ENCODE measurements at regions not wholly inside any gene's neighbourhood (a gene's known extent, or its start where the extent isn't known, plus 50 kb on each side); places are given as distances from the start of the nearest gene placed in this dataset.

DNA sequence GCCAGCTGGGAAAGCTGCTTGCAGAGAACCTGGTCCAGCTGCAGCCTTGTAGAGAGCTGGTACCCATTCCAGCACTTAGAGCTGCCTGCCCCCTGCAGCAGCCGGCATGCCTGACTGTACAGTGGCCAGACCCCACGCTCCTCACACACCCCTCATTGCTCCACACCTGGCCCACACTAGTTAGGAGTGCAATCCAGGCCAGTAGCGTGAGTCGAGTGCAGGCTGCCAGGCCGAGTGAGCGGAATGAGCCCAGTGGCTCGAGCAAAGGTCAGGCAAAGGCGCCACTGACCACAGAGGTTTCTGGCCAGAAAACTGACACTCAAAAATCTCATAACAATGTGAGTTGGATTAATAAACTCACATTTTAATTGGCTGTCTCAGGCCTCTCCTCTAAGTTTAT is 921.7 kb upstream of the KCND2 start:
- TF ChIP-seq, protein P1, sequence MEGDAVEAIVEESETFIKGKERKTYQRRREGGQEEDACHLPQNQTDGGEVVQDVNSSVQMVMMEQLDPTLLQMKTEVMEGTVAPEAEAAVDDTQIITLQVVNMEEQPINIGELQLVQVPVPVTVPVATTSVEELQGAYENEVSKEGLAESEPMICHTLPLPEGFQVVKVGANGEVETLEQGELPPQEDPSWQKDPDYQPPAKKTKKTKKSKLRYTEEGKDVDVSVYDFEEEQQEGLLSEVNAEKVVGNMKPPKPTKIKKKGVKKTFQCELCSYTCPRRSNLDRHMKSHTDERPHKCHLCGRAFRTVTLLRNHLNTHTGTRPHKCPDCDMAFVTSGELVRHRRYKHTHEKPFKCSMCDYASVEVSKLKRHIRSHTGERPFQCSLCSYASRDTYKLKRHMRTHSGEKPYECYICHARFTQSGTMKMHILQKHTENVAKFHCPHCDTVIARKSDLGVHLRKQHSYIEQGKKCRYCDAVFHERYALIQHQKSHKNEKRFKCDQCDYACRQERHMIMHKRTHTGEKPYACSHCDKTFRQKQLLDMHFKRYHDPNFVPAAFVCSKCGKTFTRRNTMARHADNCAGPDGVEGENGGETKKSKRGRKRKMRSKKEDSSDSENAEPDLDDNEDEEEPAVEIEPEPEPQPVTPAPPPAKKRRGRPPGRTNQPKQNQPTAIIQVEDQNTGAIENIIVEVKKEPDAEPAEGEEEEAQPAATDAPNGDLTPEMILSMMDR (IDR thresholded peaks at IDR 0.05) = no peak
- TF ChIP-seq EP300 (IDR thresholded peaks at IDR 0.05) = no peak
- TF ChIP-seq POLR2A (IDR thresholded peaks at IDR 0.05) = no peak

Measured in tibial nerve (tissue), 4 donors.